OCI-LY3 (cell line): ENCODE measurements at regions not wholly inside any gene's neighbourhood (a gene's known extent, or its start where the extent isn't known, plus 50 kb on each side); places are given as distances from the start of the nearest gene placed in this dataset.

Source experiments
- H2AFZ ChIP-seq: fragments of 200-600, 300-600 bp; shearing (Covaris generic); 2 replicates; pipeline ENCODE4 v1.6.0; 2014; ENCODE audit warnings: antibody characterized with exemption, low read depth, low read length
- H3K27ac ChIP-seq: fragments of 200-600, 300-600 bp; sonication (generic); 2 replicates; pipeline ENCODE4 v1.5.1; 2014; ENCODE audit warnings: mild to moderate bottlenecking, low read length, moderate library complexity, mixed read lengths
- H3K27me3 ChIP-seq: fragments of 200-600, 300-600 bp; sonication (generic); 2 replicates; pipeline ENCODE4 v1.6.1; 2014; ENCODE audit warnings: low read depth, low read length, mixed read lengths
- H3K36me3 ChIP-seq: fragments of 200-600, 300-600 bp; sonication (generic); replicated peaks from 2 replicates; pipeline ENCODE3; 2014; ENCODE audit warnings: low read depth, low read length, mixed read lengths
- H3K4me1 ChIP-seq: fragments of 300-600, 200-600 bp; sonication (generic); 2 replicates; pipeline ENCODE4 v1.6.1; 2014; ENCODE audit warnings: low read length, mixed read lengths
- H3K4me2 ChIP-seq: fragments of 200-600, 300-600 bp; sonication (generic); 2 replicates; pipeline ENCODE4 v1.6.1; 2014; ENCODE audit warnings: low read length, mixed read lengths
- H3K4me3 ChIP-seq: fragments of 300-600, 200-600 bp; sonication (generic); 2 replicates; pipeline ENCODE4 v1.5.1; 2014; ENCODE audit warnings: antibody characterized with exemption, mild to moderate bottlenecking, low read length, moderate library complexity
- H3K79me2 ChIP-seq: fragments of 300-600, 200-600 bp; shearing (Covaris generic); 2 replicates; pipeline ENCODE4 v1.6.1; 2014; ENCODE audit warnings: mild to moderate bottlenecking, low read length, mixed read lengths
- H3K9ac ChIP-seq: fragments of 300-600, 200-600 bp; shearing (Covaris generic); 2 replicates; pipeline ENCODE4 v1.6.0; 2014; ENCODE audit warnings: mild to moderate bottlenecking, low read length, moderate library complexity
- H3K9me3 ChIP-seq: fragments of 200-600, 300-600 bp; shearing (Covaris generic); 2 replicates; pipeline ENCODE4 v1.6.1; 2014; ENCODE audit warnings: low read length, mixed read lengths; ENCODE audit not compliant: insufficient read depth
- H4K20me1 ChIP-seq: fragments of 200-600, 300-600 bp; sonication (generic); 2 replicates; pipeline ENCODE4 v1.6.1; 2016; ENCODE audit warnings: low read length, mixed read lengths; ENCODE audit not compliant: insufficient read depth
- EZH2phosphoT487 ChIP-seq: fragments of 200-600 bp; shearing (Covaris generic); IDR thresholded peaks from 2 replicates; pipeline ENCODE4 v1.6.1; 2018; ENCODE audit warnings: antibody characterized with exemption, mixed run types, low read depth
- TF ChIP-seq, protein P1 (sequence below): fragments of 200-600, 300-600 bp; sonication (generic); IDR thresholded peaks from 2 replicates; pipeline ENCODE4 v1.5.1; 2014; ENCODE audit warnings: antibody characterized with exemption, low read length, low read depth

DNA sequence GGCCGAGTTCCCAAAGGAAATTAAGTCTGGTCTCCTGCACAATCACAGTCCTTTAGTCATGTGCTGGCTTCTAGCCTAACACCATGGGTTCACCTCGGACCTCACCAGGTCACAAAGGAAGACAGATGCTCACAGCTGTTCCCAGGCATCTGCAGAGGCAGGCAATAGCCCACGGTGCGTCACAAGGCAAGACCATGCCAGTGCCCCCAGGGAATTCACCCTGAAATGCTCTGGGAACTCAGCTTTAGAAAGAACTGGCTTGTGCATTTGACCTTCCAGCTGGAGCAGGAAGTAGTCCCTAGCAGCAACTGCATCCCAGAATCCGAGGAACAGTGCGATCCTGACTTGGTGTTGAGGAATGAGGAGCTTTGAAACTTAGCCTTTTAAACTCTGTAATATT is 96.8 kb upstream of the WASF3 start:
- H3K79me2 ChIP-seq = no peaks in the 10 kb centered on the region
- H3K9ac ChIP-seq = no peak overlapping the region
- peaks cover 14% of the 10 kb centered on the region; the same call in 1 of the 2 replicates for H3K27me3 ChIP-seq
- no peaks in the 10 kb centered on the region for H4K20me1 ChIP-seq
- H3K4me2 ChIP-seq = no peak overlapping the region
- no peak overlapping the region for H3K4me3 ChIP-seq
- no peaks in the 10 kb centered on the region for H3K9me3 ChIP-seq
- H3K27ac ChIP-seq = no peak overlapping the region
- peaks cover 6% of the 10 kb centered on the region for H3K4me1 ChIP-seq
- H3K36me3 ChIP-seq = no peaks in the 10 kb centered on the region
- TF ChIP-seq EZH2phosphoT487 = no peak
- TF ChIP-seq, protein P1, sequence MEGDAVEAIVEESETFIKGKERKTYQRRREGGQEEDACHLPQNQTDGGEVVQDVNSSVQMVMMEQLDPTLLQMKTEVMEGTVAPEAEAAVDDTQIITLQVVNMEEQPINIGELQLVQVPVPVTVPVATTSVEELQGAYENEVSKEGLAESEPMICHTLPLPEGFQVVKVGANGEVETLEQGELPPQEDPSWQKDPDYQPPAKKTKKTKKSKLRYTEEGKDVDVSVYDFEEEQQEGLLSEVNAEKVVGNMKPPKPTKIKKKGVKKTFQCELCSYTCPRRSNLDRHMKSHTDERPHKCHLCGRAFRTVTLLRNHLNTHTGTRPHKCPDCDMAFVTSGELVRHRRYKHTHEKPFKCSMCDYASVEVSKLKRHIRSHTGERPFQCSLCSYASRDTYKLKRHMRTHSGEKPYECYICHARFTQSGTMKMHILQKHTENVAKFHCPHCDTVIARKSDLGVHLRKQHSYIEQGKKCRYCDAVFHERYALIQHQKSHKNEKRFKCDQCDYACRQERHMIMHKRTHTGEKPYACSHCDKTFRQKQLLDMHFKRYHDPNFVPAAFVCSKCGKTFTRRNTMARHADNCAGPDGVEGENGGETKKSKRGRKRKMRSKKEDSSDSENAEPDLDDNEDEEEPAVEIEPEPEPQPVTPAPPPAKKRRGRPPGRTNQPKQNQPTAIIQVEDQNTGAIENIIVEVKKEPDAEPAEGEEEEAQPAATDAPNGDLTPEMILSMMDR = no peak
- H2AFZ ChIP-seq = no peak overlapping the region

DNA sequence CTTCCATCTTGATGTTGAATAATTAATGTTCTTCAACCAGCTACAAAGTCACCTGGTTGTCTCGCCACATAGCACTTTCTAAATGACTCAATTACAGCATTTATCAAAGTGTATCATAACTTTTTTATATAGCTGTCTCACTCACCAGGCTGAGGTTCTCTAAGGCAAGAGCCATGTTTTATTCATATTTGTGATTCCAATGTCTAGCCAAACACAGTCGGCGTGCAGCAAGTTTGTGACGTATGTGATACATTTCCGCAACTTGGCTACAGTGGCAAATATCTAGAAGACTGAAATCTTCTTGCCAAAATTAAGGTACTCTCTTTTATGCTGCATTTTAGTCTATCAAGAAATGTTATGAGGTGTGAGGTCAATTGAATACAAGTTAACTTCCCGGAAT is 94.2 kb upstream of the WASF3 start:
- H3K9ac ChIP-seq = no peak overlapping the region
- H3K4me1 ChIP-seq = peaks cover 6% of the 10 kb centered on the region
- no peak overlapping the region for H3K27ac ChIP-seq
- no peaks in the 10 kb centered on the region for H3K9me3 ChIP-seq
- no peak overlapping the region for H3K4me3 ChIP-seq
- H4K20me1 ChIP-seq = no peaks in the 10 kb centered on the region
- H3K4me2 ChIP-seq = no peak overlapping the region
- no peak overlapping the region for H2AFZ ChIP-seq
- peaks cover 10% of the 10 kb centered on the region; the same call in 1 of the 2 replicates for H3K27me3 ChIP-seq
- H3K79me2 ChIP-seq = no peaks in the 10 kb centered on the region
- no peaks in the 10 kb centered on the region for H3K36me3 ChIP-seq
- TF ChIP-seq, protein P1 = no peak
- no peak for TF ChIP-seq EZH2phosphoT487

DNA sequence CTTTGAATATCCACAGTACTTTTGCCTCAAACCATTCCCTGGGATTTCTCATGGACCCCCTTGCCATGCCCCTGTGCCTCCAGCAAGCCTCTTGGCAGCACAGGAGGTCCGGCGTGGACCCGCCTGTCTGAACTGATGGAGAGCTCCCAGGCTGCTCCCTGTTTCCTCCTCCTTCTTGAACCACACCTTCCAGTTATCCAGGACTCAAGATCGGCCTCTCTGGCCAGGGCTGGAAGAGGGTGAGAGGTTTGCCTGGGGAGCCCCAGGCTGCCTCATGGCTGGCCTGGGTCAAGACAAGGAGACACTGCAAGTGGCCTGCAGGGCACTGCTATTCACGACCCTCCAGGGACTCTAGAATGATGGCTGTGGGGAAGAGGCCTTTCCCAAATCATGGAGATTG is 93.6 kb upstream of the WASF3 start:
- Histone ChIP-seq H3K4me3 (no peak overlapping the region), H3K4me2 (no peak overlapping the region), H3K36me3 (no peaks in the 10 kb centered on the region), H3K27me3 (peaks cover 10% of the 10 kb centered on the region; the same call in 1 of the 2 replicates), H3K79me2 (no peaks in the 10 kb centered on the region), H4K20me1 (no peaks in the 10 kb centered on the region), H3K9ac (no peak overlapping the region), H2AFZ (no peak overlapping the region), H3K9me3 (no peaks in the 10 kb centered on the region), H3K27ac (no peak overlapping the region), H3K4me1 (peaks cover 6% of the 10 kb centered on the region)
- TF ChIP-seq, protein P1 = no peak
- no peak for TF ChIP-seq EZH2phosphoT487

DNA sequence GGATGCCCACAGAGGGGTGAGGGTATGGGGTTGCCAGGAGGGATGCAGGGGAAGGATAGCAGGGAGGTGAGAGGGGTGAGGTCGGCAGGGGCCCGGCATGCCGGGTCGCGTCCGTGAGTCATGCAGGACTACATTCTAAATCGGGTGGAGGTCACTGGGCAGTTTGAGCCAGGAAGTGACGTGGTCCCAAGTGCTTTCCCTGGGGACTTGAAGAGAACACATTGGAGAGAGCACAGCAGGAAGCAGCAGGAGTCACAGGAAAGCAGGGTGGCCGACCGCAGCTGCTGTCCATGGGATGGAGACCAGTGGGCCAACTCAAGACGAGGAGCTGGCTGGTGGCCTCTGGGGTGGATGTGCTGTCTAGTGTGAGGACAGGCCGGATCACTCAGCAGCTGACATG is 92.0 kb upstream of the WASF3 start:
- Histone ChIP-seq H3K4me2 (no peak overlapping the region), H3K4me3 (no peak overlapping the region), H3K9me3 (no peaks in the 10 kb centered on the region), H3K79me2 (no peaks in the 10 kb centered on the region), H3K4me1 (peaks cover 6% of the 10 kb centered on the region), H3K27ac (no peak overlapping the region), H3K36me3 (no peaks in the 10 kb centered on the region), H3K27me3 (peaks cover 10% of the 10 kb centered on the region; the same call in 1 of the 2 replicates), H3K9ac (no peak overlapping the region), H4K20me1 (no peaks in the 10 kb centered on the region), H2AFZ (no peak overlapping the region)
- TF ChIP-seq, protein P1 = no peak
- TF ChIP-seq EZH2phosphoT487 = no peak
